HUES48 (cell line): ENCODE measurements at regions not wholly inside any gene's neighbourhood (a gene's known extent, or its start where the extent isn't known, plus 50 kb on each side); places are given as distances from the start of the nearest gene placed in this dataset.

ENCODE experiments used
- H3K27ac ChIP-seq: one replicate; pipeline ENCODE4 v1.7.0; 2013; ENCODE audit warnings: low read depth, low read length, inconsistent platforms
- H3K27me3 ChIP-seq: 2 replicates; pipeline ENCODE4 v1.6.1; 2013; ENCODE audit warnings: mild to moderate bottlenecking, low read length; ENCODE audit not compliant: control insufficient read depth, insufficient read depth
- H3K36me3 ChIP-seq: 2 replicates; pipeline ENCODE4 v1.6.1; 2013; ENCODE audit warnings: low read length; ENCODE audit not compliant: control insufficient read depth, insufficient read depth
- H3K4me1 ChIP-seq: 2 replicates; pipeline ENCODE4 v1.6.1; 2013; ENCODE audit warnings: mild to moderate bottlenecking, low read length; ENCODE audit not compliant: control insufficient read depth, insufficient read depth
- H3K4me3 ChIP-seq: 2 replicates; pipeline ENCODE4 v1.5.1; 2013; ENCODE audit warnings: mild to moderate bottlenecking, low read depth, low read length
- H3K9ac ChIP-seq: 2 replicates; pipeline ENCODE4 v1.6.1; 2013; ENCODE audit warnings: mild to moderate bottlenecking, low read depth, low read length, moderate library complexity
- H3K9me3 ChIP-seq: 2 replicates; pipeline ENCODE4 v1.6.1; 2013; ENCODE audit warnings: low read length; ENCODE audit not compliant: control insufficient read depth, insufficient read depth

- Histone ChIP-seq H3K4me1 (no peaks in the 10 kb centered on the region), H3K36me3 (no peaks in the 10 kb centered on the region)
Observed at GRCh38 chr12:77630344-77630743, 200.3 kb upstream of the NAV3 start.

GRCh38 chr12:77629141-77629540 lies 201.6 kb upstream of the NAV3 start:
- Histone ChIP-seq H3K4me1 (no peaks in the 10 kb centered on the region), H3K9ac (no peak overlapping the region), H3K36me3 (no peaks in the 10 kb centered on the region), H3K27me3 (no peaks in the 10 kb centered on the region), H3K4me3 (no peak overlapping the region), H3K9me3 (no peaks in the 10 kb centered on the region), H3K27ac (no peak overlapping the region)

More at GRCh38 chr12:77630344-77630743, 200.3 kb upstream of the NAV3 start:
- Histone ChIP-seq H3K27me3 (no peaks in the 10 kb centered on the region), H3K4me3 (no peak overlapping the region), H3K9me3 (no peaks in the 10 kb centered on the region), H3K27ac (no peak overlapping the region), H3K9ac (no peak overlapping the region)

DNA sequence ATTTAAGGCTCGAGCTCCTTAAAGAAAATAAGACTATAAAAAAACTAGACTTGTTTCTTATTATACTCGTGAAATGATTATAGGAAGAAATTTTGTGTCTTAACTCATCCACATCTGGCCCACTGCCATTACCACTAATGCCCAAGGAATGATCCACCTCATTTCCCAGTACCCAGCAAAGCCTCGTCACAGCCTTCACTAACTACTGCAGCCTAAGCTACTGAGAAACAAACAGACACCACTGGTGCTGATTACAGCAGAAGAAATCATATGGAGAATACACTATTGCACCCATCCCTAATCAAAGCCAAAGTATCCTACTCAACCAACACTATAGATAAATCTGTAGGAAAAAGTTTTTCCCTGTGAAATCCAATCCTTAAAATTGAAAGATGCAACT lies 205.3 kb upstream of the NAV3 start:
- no peaks in the 10 kb centered on the region for H3K27me3 ChIP-seq
- H3K4me1 ChIP-seq = peaks cover 5% of the 10 kb centered on the region; the same call in 1 of the 2 replicates
- no peak overlapping the region for H3K4me3 ChIP-seq
- H3K36me3 ChIP-seq = no peaks in the 10 kb centered on the region
- H3K9ac ChIP-seq = no peak overlapping the region
- H3K27ac ChIP-seq = no peak overlapping the region
- H3K9me3 ChIP-seq = no peaks in the 10 kb centered on the region

GRCh38 chr12:77619425-77619824 lies 211.3 kb upstream of the NAV3 start:
- H3K4me3 ChIP-seq = no peak overlapping the region
- peaks cover 5% of the 10 kb centered on the region; the same call in 1 of the 2 replicates for H3K4me1 ChIP-seq
- H3K36me3 ChIP-seq = no peaks in the 10 kb centered on the region
- H3K27me3 ChIP-seq = no peaks in the 10 kb centered on the region
- H3K9ac ChIP-seq = no peak overlapping the region
- H3K9me3 ChIP-seq = no peaks in the 10 kb centered on the region; the same call in 1 of the 2 replicates
- no peak overlapping the region for H3K27ac ChIP-seq

GRCh38 chr12:77617818-77618217 lies 212.9 kb upstream of the NAV3 start:
- H3K4me1 ChIP-seq = peaks cover 4% of the 10 kb centered on the region
- H3K9ac ChIP-seq = no peak overlapping the region
- no peaks in the 10 kb centered on the region; the same call in 1 of the 2 replicates for H3K9me3 ChIP-seq
- no peaks in the 10 kb centered on the region for H3K36me3 ChIP-seq
- no peak overlapping the region for H3K4me3 ChIP-seq
- H3K27ac ChIP-seq = no peak overlapping the region
- H3K27me3 ChIP-seq = no peaks in the 10 kb centered on the region

DNA sequence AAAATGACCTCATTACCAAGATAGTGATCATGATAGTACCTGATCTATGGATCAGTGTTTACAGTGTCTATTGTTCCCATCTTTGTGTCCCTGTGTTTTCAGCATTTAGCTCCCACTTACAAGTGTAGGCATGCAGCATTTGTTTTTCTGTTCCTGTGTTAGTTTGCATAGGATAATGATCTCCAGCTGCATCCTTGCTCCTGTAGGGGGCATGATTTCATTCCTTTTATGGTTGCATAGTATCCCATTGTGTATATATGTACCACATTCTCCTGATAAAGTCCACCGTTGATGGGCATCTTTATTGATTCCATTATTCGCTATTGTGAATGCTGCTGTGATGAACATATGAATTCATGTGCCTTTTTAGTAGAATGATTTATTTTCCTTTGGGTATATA lies 215.4 kb upstream of the NAV3 start:
- H3K36me3 ChIP-seq = no peaks in the 10 kb centered on the region
- H3K9me3 ChIP-seq = no peaks in the 10 kb centered on the region; the same call in 1 of the 2 replicates
- no peak overlapping the region for H3K9ac ChIP-seq
- H3K4me3 ChIP-seq = no peak overlapping the region
- H3K27ac ChIP-seq = no peak overlapping the region
- H3K4me1 ChIP-seq = peaks cover 4% of the 10 kb centered on the region
- no peaks in the 10 kb centered on the region for H3K27me3 ChIP-seq

DNA sequence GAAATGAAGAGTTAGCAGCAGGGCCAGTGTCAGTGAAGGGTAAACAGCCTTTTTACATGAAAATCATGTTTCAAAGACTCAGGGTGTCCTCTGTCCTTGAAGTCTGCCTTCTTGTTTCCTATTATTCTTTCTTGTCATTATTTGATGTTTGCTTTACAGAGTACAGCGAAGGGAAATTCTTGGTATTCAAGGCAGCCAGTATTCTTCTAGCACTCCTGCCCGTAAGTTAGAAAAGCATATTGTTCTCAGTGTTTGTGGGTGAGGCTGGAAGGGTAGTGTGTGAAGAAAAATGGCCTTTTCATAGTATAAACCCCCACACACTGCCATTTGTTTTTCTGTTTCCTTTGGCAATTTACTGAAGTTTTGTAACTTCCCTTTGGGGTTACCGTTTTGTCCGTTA lies 217.3 kb upstream of the NAV3 start:
- no peaks in the 10 kb centered on the region for H3K36me3 ChIP-seq
- H3K9ac ChIP-seq = no peak overlapping the region
- no peak overlapping the region for H3K4me3 ChIP-seq
- no peak overlapping the region for H3K27ac ChIP-seq
- no peaks in the 10 kb centered on the region; the same call in 1 of the 2 replicates for H3K9me3 ChIP-seq
- no peaks in the 10 kb centered on the region for H3K27me3 ChIP-seq
- peaks cover 4% of the 10 kb centered on the region for H3K4me1 ChIP-seq

- no peaks in the 10 kb centered on the region for H3K9me3 ChIP-seq
- peaks cover 4% of the 10 kb centered on the region for H3K4me1 ChIP-seq
- H3K9ac ChIP-seq = no peak overlapping the region
- no peak overlapping the region for H3K4me3 ChIP-seq
- no peaks in the 10 kb centered on the region for H3K36me3 ChIP-seq
- H3K27ac ChIP-seq = no peak overlapping the region
- no peaks in the 10 kb centered on the region for H3K27me3 ChIP-seq
Observed at GRCh38 chr12:77610446-77610845, 220.2 kb upstream of the NAV3 start.

- no peak overlapping the region for H3K9ac ChIP-seq
- no peak overlapping the region for H3K4me3 ChIP-seq
- no peaks in the 10 kb centered on the region for H3K27me3 ChIP-seq
- no peak overlapping the region for H3K27ac ChIP-seq
- no peaks in the 10 kb centered on the region for H3K36me3 ChIP-seq
- no peaks in the 10 kb centered on the region for H3K9me3 ChIP-seq
- peaks cover 4% of the 10 kb centered on the region for H3K4me1 ChIP-seq
Observed at GRCh38 chr12:77609016-77609415, 221.7 kb upstream of the NAV3 start.

DNA sequence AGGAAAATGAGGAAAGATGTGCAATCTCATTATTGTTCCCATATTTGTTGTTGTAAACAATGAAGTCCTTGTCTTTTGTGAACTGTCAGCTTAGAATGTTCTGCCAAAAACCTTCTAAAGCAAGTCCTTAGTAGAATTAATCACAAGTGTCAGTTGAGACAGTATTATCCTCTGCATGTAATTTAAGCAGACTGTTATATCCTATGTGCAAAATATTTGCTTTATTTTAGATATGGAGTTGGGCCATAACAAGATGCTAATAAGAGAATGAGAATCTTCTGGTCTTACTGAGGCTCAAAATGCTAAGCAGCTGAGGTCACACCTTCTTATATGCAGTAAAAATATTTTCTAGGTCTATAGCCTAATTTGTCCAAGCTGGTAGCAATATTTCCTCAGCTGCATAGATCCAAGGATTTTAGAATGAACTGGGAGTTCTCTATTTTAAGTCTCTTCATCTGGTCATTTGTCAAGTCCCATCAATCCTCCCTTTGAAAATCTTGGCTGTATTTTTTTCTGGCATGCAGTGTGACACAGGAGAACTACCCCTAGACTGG lies 222.3 kb upstream of the NAV3 start:
- H3K9ac ChIP-seq = no peak overlapping the region
- H3K9me3 ChIP-seq = no peaks in the 10 kb centered on the region
- no peaks in the 10 kb centered on the region for H3K36me3 ChIP-seq
- H3K4me3 ChIP-seq = no peak overlapping the region
- H3K27me3 ChIP-seq = no peaks in the 10 kb centered on the region
- H3K4me1 ChIP-seq = peaks cover 4% of the 10 kb centered on the region
- H3K27ac ChIP-seq = no peak overlapping the region

GRCh38 chr12:77606348-77606747 lies 224.3 kb upstream of the NAV3 start:
- Histone ChIP-seq H3K27me3 (no peaks in the 10 kb centered on the region), H3K27ac (no peak overlapping the region)

More at GRCh38 chr12:77606348-77606747, 224.3 kb upstream of the NAV3 start:
- Histone ChIP-seq H3K36me3 (no peaks in the 10 kb centered on the region), H3K4me3 (no peak overlapping the region), H3K9ac (no peak overlapping the region), H3K4me1 (no peaks in the 10 kb centered on the region), H3K9me3 (no peaks in the 10 kb centered on the region)
